Natural killer cell (primary cell): ENCODE measurements at regions not wholly inside any gene's neighbourhood (a gene's known extent, or its start where the extent isn't known, plus 50 kb on each side); places are given as distances from the start of the nearest gene placed in this dataset.

Experiments used
- ATAC-seq, 3 donors: fragments of 150-1000 bp in 2 of 3; fragments of 200-7000 bp in 1 of 3; cut with Tn5 transposase; 1 replicate in 1 of 3; 2 replicates in 2 of 3; pipeline ENCODE4 v1.10.0; 2021; ENCODE audit warnings: mild to moderate bottlenecking in 2 of 3, moderate library complexity in 2 of 3
- DNase-seq, 2 donors: peaks; one replicate each; pipeline versions ENCODE4 v3.0.0 to v3.0.0-alpha.2; 2013 to 2021; ENCODE audit warnings: mixed read lengths in 1 of 2
- H3K27ac ChIP-seq: one replicate; pipeline ENCODE4 v1.5.1; 2013; ENCODE audit warnings: mild to moderate bottlenecking, low read length
- H3K27me3 ChIP-seq: one replicate; pipeline ENCODE4 v1.6.1; 2013; ENCODE audit warnings: low read length; ENCODE audit not compliant: control insufficient read depth, insufficient read depth
- H3K36me3 ChIP-seq: one replicate; pipeline ENCODE4 v1.6.1; 2013; ENCODE audit warnings: low read length; ENCODE audit not compliant: control insufficient read depth, insufficient read depth
- H3K4me1 ChIP-seq: one replicate; pipeline ENCODE4 v1.6.1; 2013; ENCODE audit warnings: low read length; ENCODE audit not compliant: control insufficient read depth, insufficient read depth
- H3K4me3 ChIP-seq: one replicate; pipeline ENCODE4 v1.5.1; 2013; ENCODE audit warnings: low read length
- H3K9me3 ChIP-seq: one replicate; pipeline ENCODE4 v1.6.1; 2013; ENCODE audit warnings: low read length; ENCODE audit not compliant: control insufficient read depth, insufficient read depth
- H3K27ac Mint-ChIP-seq, 2 donors: one replicate each; pipeline ENCODE4 v1.8.0; 2022; ENCODE audit warnings: mild to moderate bottlenecking in 2 of 2, mixed read lengths in 2 of 2, moderate library complexity in 1 of 2
- H3K27me3 Mint-ChIP-seq, 2 donors: one replicate each; pipeline ENCODE4 v1.8.0; 2022; ENCODE audit warnings: low read depth in 2 of 2, mixed read lengths in 2 of 2
- H3K36me3 Mint-ChIP-seq: one replicate; pipeline ENCODE4 v1.8.0; 2022; ENCODE audit warnings: mixed read lengths
- H3K4me1 Mint-ChIP-seq, 2 donors: one replicate each; pipeline ENCODE4 v1.8.0; 2022; ENCODE audit warnings: mixed read lengths in 2 of 2
- H3K4me3 Mint-ChIP-seq: one replicate; pipeline ENCODE4 v1.8.0; 2022; ENCODE audit warnings: mild to moderate bottlenecking, moderate library complexity, mixed read lengths
- H3K9me3 Mint-ChIP-seq, 2 donors: one replicate each; pipeline ENCODE4 v1.8.0; 2022; ENCODE audit warnings: mixed read lengths in 2 of 2
- WGBS: methylation state at CpG from one replicate; pipeline ENCODE4 v1.1.7; 2013; ENCODE audit warnings: missing lambda C conversion rate; ENCODE audit not compliant: insufficient coverage; 5-methylcytosine and 5-hydroxymethylcytosine counted together
- intact Hi-C: fragments of 100-400 bp; cut with micrococcal nuclease; formaldehyde crosslinking; loops from one replicate; pipeline ENCODE4 v1.14.2; 2022
- TF ChIP-seq, protein P1 (sequence below): fragments of 200-600 bp; IDR thresholded peaks from one replicate; pipeline ENCODE4 v1.8.0; 2022; ENCODE audit warnings: antibody characterized with exemption

- Histone ChIP-seq H3K27ac (no peak overlapping the region), H3K4me1 (peaks cover 4% of the 10 kb centered on the region), H3K9me3 (no peaks in the 10 kb centered on the region), H3K36me3 (no peaks in the 10 kb centered on the region), H3K27me3 (no peaks in the 10 kb centered on the region), H3K4me3 (no peak overlapping the region)
- DNase-seq (peak in 1 of 2 donors; percentile 67), ATAC-seq (peak in 2 of 3 donors; percentile 37 to 50)
- intact Hi-C loops = loop anchor here (2.0 kb wide), 2 partner anchors 144 to 468 kb away; no protein-coding TSS in a partner anchor
- H3K27me3 Mint-ChIP-seq = no peaks in the 10 kb centered on the region
- no peaks in the 10 kb centered on the region for H3K36me3 Mint-ChIP-seq
- H3K9me3 Mint-ChIP-seq = no peaks in the 10 kb centered on the region
- TF ChIP-seq, protein P1, sequence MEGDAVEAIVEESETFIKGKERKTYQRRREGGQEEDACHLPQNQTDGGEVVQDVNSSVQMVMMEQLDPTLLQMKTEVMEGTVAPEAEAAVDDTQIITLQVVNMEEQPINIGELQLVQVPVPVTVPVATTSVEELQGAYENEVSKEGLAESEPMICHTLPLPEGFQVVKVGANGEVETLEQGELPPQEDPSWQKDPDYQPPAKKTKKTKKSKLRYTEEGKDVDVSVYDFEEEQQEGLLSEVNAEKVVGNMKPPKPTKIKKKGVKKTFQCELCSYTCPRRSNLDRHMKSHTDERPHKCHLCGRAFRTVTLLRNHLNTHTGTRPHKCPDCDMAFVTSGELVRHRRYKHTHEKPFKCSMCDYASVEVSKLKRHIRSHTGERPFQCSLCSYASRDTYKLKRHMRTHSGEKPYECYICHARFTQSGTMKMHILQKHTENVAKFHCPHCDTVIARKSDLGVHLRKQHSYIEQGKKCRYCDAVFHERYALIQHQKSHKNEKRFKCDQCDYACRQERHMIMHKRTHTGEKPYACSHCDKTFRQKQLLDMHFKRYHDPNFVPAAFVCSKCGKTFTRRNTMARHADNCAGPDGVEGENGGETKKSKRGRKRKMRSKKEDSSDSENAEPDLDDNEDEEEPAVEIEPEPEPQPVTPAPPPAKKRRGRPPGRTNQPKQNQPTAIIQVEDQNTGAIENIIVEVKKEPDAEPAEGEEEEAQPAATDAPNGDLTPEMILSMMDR = peak; percentile 88
- peak overlapping the region; percentile 60 for H3K4me3 Mint-ChIP-seq
- peaks cover 31 to 41% of the 10 kb centered on the region in 2 donors for H3K4me1 Mint-ChIP-seq
- peak overlapping the region in 1 of 2 donors; percentile 57 for H3K27ac Mint-ChIP-seq
- WGBS = 4% methylated on average over 2 of the region's 5 CpGs
These were observed 168.8 kb downstream of the TMEM26 start for GRCh38 chr10:61284222-61284890.

DNA sequence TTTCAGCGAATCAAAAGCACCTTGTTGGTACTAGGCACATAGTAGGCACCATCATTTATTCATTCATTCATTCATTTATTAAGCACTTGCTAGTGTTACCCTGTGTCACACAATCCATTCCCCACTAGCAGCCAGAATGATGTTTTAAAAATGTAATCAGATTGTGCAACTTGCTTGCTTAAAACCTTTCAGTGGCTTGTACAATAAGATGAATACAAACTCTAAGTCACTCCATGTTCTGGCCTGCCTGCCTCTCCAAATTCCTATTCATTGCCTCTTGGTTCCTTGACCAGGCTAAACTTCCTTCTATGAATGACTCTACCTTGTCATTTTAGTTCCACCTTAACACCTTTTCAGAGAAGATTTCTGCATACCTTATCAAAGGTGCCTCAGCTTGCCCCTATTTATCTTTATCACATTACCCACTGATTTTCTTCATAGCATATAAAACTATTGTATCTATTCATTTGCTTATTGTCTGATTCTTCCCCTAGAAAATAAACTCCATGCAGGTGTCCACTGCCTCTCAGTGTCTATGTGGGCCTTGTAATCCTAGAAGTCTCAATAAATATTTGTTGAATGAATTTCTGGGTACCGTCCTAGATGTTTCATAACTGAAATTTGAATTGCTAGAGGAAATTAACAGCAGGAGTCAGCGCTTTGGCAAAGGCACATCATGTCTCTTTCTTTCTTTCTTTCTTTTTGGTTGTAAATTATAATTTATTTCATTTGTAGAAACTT, 169.5 kb downstream of the TMEM26 start:
- no peak overlapping the region for H3K4me3 ChIP-seq
- peak overlapping the region; percentile 60 for H3K4me3 Mint-ChIP-seq
- H3K27ac ChIP-seq = no peak overlapping the region
- TF ChIP-seq, protein P1 = no peak
- no peaks in the 10 kb centered on the region for H3K27me3 ChIP-seq
- no peaks in the 10 kb centered on the region for H3K36me3 Mint-ChIP-seq
- peaks cover 4% of the 10 kb centered on the region for H3K4me1 ChIP-seq
- 100% methylated on average over 1 of the region's 3 CpGs for WGBS
- ATAC-seq (no peak), DNase-seq (no peak)
- H3K27me3 Mint-ChIP-seq = peaks cover 0 to 4% of the 10 kb centered on the region in 2 donors
- H3K27ac Mint-ChIP-seq = peak overlapping the region in 1 of 2 donors; percentile 57
- intact Hi-C loops = loop anchor here (2.0 kb wide), 2 partner anchors 143 to 467 kb away; no protein-coding TSS in a partner anchor
- H3K36me3 ChIP-seq = no peaks in the 10 kb centered on the region
- no peaks in the 10 kb centered on the region for H3K9me3 Mint-ChIP-seq
- peaks cover 29 to 38% of the 10 kb centered on the region in 2 donors for H3K4me1 Mint-ChIP-seq
- no peaks in the 10 kb centered on the region for H3K9me3 ChIP-seq

DNA sequence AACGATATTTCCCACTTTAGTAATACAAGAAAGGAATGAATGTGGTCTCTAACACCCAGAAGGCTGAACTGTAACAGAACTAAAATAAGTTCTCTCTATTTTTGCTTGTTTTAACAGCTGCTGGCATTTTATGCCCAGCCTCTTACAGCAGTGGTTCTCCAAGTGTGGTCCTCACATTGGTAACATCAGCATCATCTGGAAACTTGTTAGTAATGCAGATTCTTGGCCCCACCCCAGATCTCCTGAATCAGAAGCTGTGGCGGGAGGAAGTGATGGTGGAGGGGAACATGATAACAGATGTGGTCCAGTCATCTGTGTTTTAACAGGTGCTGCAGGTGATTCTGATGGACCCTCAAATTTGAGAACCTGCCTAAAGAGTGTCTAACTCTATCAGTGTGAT, 170.1 kb downstream of the TMEM26 start:
- peaks cover 4% of the 10 kb centered on the region for H3K4me1 ChIP-seq
- DNase-seq (no peak), ATAC-seq (no peak)
- no peak overlapping the region for H3K27ac ChIP-seq
- TF ChIP-seq, protein P1 = no peak
- no peaks in the 10 kb centered on the region for H3K36me3 ChIP-seq
- H3K27me3 ChIP-seq = no peaks in the 10 kb centered on the region
- WGBS = 83% methylated on average over 1 of the region's 2 CpGs
- H3K4me3 ChIP-seq = no peak overlapping the region
- Mint-ChIP-seq H3K36me3 (no peaks in the 10 kb centered on the region), H3K9me3 (no peaks in the 10 kb centered on the region), H3K4me3 (no peak overlapping the region), H3K27me3 (peaks cover 0 to 7% of the 10 kb centered on the region in 2 donors), H3K4me1 (peaks cover 26 to 35% of the 10 kb centered on the region in 2 donors), H3K27ac (no peak overlapping the region)
- intact Hi-C loops = no loop called here
- no peaks in the 10 kb centered on the region for H3K9me3 ChIP-seq
